RWPE2 (cell line): ENCODE measurements at regions not wholly inside any gene's neighbourhood (a gene's known extent, or its start where the extent isn't known, plus 50 kb on each side); places are given as distances from the start of the nearest gene placed in this dataset.

Source experiments
- ATAC-seq: fragments of 200-7000 bp; cut with Tn5 transposase; 3 replicates; pipeline ENCODE4 v1.9.1; 2021; ENCODE audit warnings: low read depth
- DNase-seq: peaks from one replicate; pipeline ENCODE4 v3.0.0-alpha.2; 2020; ENCODE audit warnings: low spot score
- H3K27ac ChIP-seq: fragments of 450-650 bp; 2 replicates; pipeline ENCODE4 v1.5.1; 2017; ENCODE audit warnings: mild to moderate bottlenecking; ENCODE audit not compliant: poor library complexity, severe bottlenecking
- H3K27me3 ChIP-seq: fragments of 250-450 bp; sonication (Bioruptor Pico); 2 replicates; pipeline ENCODE4 v1.5.1; 2021; ENCODE audit warnings: mild to moderate bottlenecking, moderate library complexity; ENCODE audit not compliant: insufficient read depth, poor library complexity, severe bottlenecking
- H3K36me3 ChIP-seq: fragments of 250-450 bp; sonication (Bioruptor Pico); 2 replicates; pipeline ENCODE4 v1.5.1; 2020; ENCODE audit warnings: low read depth, mild to moderate bottlenecking, moderate library complexity
- H3K4me1 ChIP-seq: fragments of 250-450 bp; sonication (Bioruptor Pico); 2 replicates; pipeline ENCODE4 v1.5.1; 2021; ENCODE audit warnings: mild to moderate bottlenecking, moderate library complexity; ENCODE audit not compliant: insufficient read depth, poor library complexity, severe bottlenecking
- H3K4me3 ChIP-seq: fragments of 250-450 bp; sonication (Bioruptor Pico); 2 replicates; pipeline ENCODE4 v1.5.1; 2021; ENCODE audit warnings: mild to moderate bottlenecking, moderate library complexity; ENCODE audit not compliant: severe bottlenecking
- H3K9me3 ChIP-seq: fragments of 250-450 bp; sonication (Bioruptor Pico); 2 replicates; pipeline ENCODE4 v1.5.1; 2021; ENCODE audit warnings: mild to moderate bottlenecking, moderate library complexity; ENCODE audit not compliant: severe bottlenecking
- CTCF ChIP-seq: fragments of 450-650 bp; IDR thresholded peaks from one replicate; pipeline ENCODE4 v1.5.1; 2017; ENCODE audit warnings: mild to moderate bottlenecking, moderate library complexity; ENCODE audit not compliant: poor library complexity, severe bottlenecking

GRCh38 chr3:105195260-105195659, 171.4 kb upstream of the ALCAM start:
- Histone ChIP-seq H3K4me3 (no peak overlapping the region), H3K4me1 (peaks cover 10% of the 10 kb centered on the region), H3K9me3 (no peaks in the 10 kb centered on the region), H3K27ac (peak overlapping the region; percentile 26), H3K36me3 (no peaks in the 10 kb centered on the region), H3K27me3 (no peaks in the 10 kb centered on the region)
- ATAC-seq (peak; percentile 71), DNase-seq (no peak)
- no peak for TF ChIP-seq CTCF

GRCh38 chr3:105197863-105198262, 168.8 kb upstream of the ALCAM start:
- Histone ChIP-seq H3K36me3 (no peaks in the 10 kb centered on the region), H3K27ac (no peak overlapping the region), H3K9me3 (no peaks in the 10 kb centered on the region), H3K27me3 (no peaks in the 10 kb centered on the region), H3K4me3 (no peak overlapping the region), H3K4me1 (peaks cover 10% of the 10 kb centered on the region)
- DNase-seq (no peak), ATAC-seq (no peak)
- TF ChIP-seq CTCF: no peak

DNA sequence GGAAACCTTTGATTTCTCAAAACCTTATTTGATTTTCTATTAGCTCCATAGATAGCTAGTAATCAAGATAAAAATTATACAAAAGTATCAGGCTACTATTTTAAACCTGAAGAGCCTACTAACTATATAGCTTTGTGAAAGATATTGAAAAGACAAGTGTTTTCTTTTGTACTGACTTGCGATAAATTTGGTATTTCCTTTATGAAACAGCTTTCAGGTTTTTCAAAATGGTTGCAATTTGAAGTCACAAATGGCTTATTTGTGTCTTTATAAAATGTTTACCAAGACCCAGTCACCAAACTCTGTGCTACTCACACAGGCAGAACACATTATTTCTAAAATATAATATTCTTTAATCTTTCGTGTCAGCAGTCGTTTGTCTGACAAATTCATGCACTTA, 167.5 kb upstream of the ALCAM start:
- Histone ChIP-seq H3K27me3 (no peaks in the 10 kb centered on the region), H3K4me3 (no peak overlapping the region), H3K36me3 (no peaks in the 10 kb centered on the region), H3K27ac (no peak overlapping the region), H3K4me1 (peaks cover 10% of the 10 kb centered on the region), H3K9me3 (no peaks in the 10 kb centered on the region)
- ATAC-seq: no peak
- no peak for DNase-seq
- no peak for TF ChIP-seq CTCF

DNA sequence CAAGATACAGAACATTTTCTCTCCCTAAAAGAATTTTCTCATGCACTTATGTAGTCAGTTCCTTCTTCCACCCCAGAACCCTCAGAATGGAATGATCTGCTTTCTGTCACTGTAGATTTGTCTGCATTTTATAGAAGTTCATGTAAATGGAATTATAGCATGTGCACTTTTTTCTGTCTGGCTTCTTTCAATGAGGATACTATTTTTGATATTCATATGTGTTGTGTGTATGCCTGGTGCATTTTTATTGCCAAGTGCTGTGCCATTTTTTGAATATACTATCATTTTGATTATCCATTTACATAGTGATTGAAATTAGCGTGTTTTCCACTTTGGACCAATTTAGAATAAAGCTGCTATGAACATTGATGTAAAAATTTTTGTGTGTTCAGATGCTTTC, 156.6 kb upstream of the ALCAM start:
- Histone ChIP-seq H3K9me3 (no peaks in the 10 kb centered on the region), H3K4me3 (no peak overlapping the region), H3K27ac (no peak overlapping the region), H3K4me1 (peaks cover 5% of the 10 kb centered on the region), H3K36me3 (0 out of 2 replicates have a peak, but pooled peaks cover 3% of the 10 kb centered on the region), H3K27me3 (no peaks in the 10 kb centered on the region)
- no peak for TF ChIP-seq CTCF
- DNase-seq (no peak), ATAC-seq (no peak)

GRCh38 chr3:105214590-105214989, 152.1 kb upstream of the ALCAM start:
- Histone ChIP-seq H3K27ac (no peak overlapping the region), H3K27me3 (no peaks in the 10 kb centered on the region), H3K4me1 (peaks cover 5% of the 10 kb centered on the region), H3K9me3 (no peaks in the 10 kb centered on the region), H3K36me3 (0 out of 2 replicates have a peak, but pooled peaks cover 3% of the 10 kb centered on the region), H3K4me3 (no peak overlapping the region)
- DNase-seq (no peak), ATAC-seq (no peak; the same call in 2 of the 3 replicates)
- TF ChIP-seq CTCF: no peak
